ENCODE measurements at regions not wholly inside any gene's neighbourhood (a gene's known extent, or its start where the extent isn't known, plus 50 kb on each side); places are given as distances from the start of the nearest gene placed in this dataset.

DNA sequence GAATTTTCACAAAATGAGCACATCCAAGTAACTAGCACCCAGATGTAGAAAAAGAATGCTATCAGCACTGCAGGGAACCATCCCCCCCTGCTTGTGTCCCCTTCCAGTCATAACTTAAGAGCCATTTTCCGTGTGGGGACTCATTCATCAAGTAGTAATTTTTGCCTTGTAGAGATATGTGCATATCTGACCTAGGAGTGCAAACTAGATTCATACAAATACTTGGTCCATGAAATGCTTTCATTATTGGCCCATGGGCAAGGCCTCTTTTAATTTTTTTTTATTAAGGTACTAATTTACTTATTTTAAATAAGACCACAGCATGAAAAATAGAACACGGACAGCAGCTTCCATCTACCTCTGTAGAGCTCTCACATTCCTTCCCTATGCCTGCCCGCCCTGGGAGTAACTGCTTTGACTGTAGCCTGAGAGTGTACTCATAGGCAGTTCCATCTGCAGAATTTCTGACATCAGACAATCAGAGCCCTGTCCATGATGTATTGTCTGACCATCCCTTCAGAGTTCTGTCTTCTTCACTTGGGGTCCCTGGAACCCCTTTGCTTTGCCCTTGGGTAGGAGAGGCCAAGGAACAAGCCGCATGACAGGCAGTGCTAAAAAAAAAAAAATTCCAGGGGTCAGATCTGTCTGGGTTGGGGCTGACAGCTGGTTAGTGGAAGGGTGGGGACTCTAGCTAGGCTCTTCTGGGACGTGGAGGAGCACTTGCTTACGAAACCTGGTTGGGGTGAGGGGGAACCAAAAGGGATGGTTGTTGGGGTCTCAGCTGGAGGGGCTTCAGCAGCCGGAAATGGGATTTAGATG lies 131.7 kb downstream of the C12orf75 start:
- TF ChIP-seq, protein P1, sequence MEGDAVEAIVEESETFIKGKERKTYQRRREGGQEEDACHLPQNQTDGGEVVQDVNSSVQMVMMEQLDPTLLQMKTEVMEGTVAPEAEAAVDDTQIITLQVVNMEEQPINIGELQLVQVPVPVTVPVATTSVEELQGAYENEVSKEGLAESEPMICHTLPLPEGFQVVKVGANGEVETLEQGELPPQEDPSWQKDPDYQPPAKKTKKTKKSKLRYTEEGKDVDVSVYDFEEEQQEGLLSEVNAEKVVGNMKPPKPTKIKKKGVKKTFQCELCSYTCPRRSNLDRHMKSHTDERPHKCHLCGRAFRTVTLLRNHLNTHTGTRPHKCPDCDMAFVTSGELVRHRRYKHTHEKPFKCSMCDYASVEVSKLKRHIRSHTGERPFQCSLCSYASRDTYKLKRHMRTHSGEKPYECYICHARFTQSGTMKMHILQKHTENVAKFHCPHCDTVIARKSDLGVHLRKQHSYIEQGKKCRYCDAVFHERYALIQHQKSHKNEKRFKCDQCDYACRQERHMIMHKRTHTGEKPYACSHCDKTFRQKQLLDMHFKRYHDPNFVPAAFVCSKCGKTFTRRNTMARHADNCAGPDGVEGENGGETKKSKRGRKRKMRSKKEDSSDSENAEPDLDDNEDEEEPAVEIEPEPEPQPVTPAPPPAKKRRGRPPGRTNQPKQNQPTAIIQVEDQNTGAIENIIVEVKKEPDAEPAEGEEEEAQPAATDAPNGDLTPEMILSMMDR (IDR thresholded peaks at IDR 0.05; ENCODE audit: extremely low read depth, insufficient read depth, missing control alignments), result no peak
- no peak for DNase-seq (ENCODE audit: low spot score)
- in situ Hi-C loops (cut with MboI; ENCODE audit: low pct_unique_long_range_greater_than_20kb, low sequenced_read_pairs, unreplicated experiment), result no loop called here

DNA sequence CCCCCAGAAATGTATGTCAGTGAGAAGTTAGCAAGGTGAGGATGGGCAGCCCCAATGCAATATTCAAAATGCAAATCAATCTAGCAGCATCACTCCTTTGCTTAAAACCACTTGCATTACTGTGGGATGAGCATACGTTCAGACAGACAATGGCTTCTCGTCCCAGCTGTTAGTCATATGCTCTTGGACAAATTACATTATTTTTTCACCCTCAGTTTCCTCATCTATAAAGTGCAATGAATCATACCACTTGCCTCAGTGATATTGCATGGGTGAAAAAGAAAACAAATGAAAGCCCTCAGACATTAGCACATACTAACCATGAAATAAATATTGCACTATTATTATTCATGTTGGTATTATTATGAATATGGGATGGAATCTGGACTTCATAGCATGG lies 132.3 kb downstream of the C12orf75 start:
- in situ Hi-C loops (cut with MboI; ENCODE audit: low pct_unique_long_range_greater_than_20kb, low sequenced_read_pairs, unreplicated experiment), result no loop called here
- TF ChIP-seq, protein P1 (IDR thresholded peaks at IDR 0.05; ENCODE audit: extremely low read depth, insufficient read depth, missing control alignments), result no peak

DNA sequence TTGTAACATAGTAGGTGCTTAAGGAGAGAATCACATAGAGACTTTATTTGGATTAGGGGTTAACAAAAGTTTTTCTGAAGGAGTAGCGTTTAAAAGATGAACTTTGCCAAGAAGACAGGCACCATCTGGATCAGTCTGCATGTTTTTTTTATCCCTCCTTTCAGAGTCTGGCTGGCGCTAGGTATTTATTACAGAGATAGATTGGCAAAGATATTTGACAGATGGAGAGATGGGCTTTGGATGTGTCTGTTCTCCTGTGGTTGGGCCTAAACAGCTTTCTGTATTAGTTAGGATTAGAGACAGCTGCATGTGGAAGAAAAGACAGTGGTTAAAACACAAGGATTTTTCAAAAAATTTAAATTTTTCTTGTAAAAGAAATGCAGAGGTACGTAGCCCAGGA lies 133.9 kb downstream of the C12orf75 start:
- in situ Hi-C loops (cut with MboI; ENCODE audit: low pct_unique_long_range_greater_than_20kb, low sequenced_read_pairs, unreplicated experiment), result no loop called here
- no peak for DNase-seq (ENCODE audit: low spot score)
- TF ChIP-seq, protein P1 (IDR thresholded peaks at IDR 0.05; ENCODE audit: extremely low read depth, insufficient read depth, missing control alignments), result no peak

More for the DNA sequence above, 132.3 kb downstream of the C12orf75 start:
- DNase-seq (ENCODE audit: low spot score), result no peak

DNA sequence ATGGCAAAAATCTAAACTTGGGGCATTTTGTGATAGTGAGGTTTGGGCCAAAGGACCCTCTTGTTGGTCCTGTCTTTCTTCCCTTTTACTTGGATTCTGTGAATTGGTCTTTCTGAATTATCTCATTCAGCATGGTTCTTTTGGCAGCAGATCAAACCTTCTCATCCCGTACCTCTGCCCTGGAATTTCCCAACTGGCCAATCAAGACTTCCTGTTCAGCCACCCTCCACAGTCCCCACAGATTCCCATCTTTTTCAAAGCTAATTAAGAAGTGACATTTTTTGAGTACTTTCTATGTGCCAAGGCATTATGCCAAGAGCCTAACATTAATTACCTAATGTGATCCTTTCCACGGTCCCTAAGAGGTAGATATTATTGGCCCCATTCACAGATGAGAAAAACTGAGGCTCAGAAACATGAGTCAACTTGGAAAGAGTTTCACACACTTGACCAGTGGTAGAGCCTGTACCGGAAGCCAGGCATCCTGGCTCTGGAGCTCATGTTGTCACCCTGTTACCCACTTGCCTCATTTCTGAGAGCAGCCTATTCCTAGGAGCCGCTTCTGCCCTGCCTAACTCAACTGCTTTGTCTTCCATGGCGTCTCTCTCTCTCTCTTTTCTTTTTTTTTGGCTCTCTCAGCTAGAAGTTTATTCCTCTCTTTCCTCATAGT lies 135.9 kb downstream of the C12orf75 start:
- DNase-seq (ENCODE audit: low spot score), result no peak
- TF ChIP-seq, protein P1 (IDR thresholded peaks at IDR 0.05; ENCODE audit: extremely low read depth, insufficient read depth, missing control alignments), result no peak
- in situ Hi-C loops (cut with MboI; ENCODE audit: low pct_unique_long_range_greater_than_20kb, low sequenced_read_pairs, unreplicated experiment), result no loop called here

DNA sequence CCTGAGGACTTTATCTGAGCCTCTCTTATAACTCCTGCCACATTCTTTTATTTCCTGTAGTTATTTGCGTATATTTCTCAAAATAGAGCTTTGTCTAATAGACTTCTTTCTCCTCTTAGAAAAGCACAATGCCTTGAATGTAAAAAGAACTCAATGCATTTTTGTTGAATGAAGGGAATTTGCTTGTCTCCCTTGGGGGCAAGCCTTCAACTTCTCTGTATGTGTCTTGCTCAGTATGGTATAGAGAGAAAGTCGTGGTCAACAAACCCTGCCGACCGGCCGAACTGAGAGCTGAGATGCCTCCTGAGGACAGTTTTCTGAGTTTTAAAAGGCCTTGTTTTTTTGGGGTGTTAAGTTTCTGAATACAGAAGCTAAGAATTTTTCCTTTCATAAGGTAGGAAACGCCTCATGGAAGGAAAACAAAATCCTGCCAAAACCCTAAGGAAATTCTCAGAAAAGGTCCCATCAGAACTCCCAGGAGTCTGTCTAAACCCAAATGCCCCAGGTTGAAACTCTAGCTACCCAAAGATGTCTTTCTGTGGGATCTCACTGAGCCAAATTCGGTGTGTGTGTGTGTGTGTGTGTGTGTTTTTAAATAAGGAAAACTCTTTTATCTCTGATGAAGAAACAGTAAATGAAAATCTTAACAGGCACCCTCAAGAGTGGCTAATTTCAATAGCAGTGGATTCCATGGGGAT lies 136.6 kb downstream of the C12orf75 start:
- TF ChIP-seq, protein P1 (IDR thresholded peaks at IDR 0.05; ENCODE audit: extremely low read depth, insufficient read depth, missing control alignments), result no peak
- in situ Hi-C loops (cut with MboI; ENCODE audit: low pct_unique_long_range_greater_than_20kb, low sequenced_read_pairs, unreplicated experiment), result no loop called here
- no peak for DNase-seq (ENCODE audit: low spot score)

DNA sequence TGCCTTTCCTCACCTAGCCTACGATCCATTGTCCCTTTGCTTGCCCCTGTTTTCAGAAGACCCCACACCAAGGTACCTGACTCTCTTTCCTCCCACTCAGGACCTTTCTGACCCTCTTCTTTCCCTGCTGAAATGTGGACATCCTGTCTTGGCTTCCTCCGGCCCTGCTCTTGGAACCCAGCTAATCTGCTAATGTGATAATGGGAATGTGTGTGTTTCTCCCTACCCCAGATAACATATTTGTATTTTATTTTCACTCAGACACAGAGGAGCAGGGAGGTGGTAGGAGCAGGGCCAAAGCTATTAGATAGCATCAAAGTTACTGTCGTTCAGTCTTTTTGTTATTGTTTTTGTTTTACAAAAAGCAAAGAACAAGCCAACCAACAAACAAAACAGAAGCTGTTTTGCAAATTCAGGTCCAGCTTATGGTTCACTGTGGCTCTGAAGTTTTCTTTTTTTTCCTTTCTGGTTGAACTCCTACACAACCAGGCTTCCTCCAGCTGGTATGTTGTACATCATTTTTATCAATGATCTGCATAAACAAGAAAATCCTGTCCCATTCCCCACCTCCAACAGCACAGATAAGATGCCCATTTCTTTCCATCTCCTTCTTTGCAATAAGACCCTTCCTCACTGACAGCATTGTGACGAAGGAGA lies 137.3 kb downstream of the C12orf75 start:
- TF ChIP-seq, protein P1 (IDR thresholded peaks at IDR 0.05; ENCODE audit: extremely low read depth, insufficient read depth, missing control alignments), result no peak
- DNase-seq (ENCODE audit: low spot score), result no peak
- in situ Hi-C loops (cut with MboI; ENCODE audit: low pct_unique_long_range_greater_than_20kb, low sequenced_read_pairs, unreplicated experiment), result no loop called here

All from GM13977 (cell line).